ENCODE measurements at regions not wholly inside any gene's neighbourhood (a gene's known extent, or its start where the extent isn't known, plus 50 kb on each side); places are given as distances from the start of the nearest gene placed in this dataset.

- TF ChIP-seq RAD21 (IDR thresholded peaks at IDR 0.05; ENCODE audit: low read length) (no peak), POLR2A (IDR thresholded peaks at IDR 0.05; ENCODE audit: low read depth, low read length) (no peak), CTCF (conservative IDR thresholded peaks at IDR 0.05; ENCODE audit: low read depth, low read length) (no peak), MAFK (IDR thresholded peaks at IDR 0.05; ENCODE audit: low read depth, low read length) (no peak), SMC3 (IDR thresholded peaks at IDR 0.05; ENCODE audit: low read depth, low read length) (no peak), RFX5 (IDR thresholded peaks at IDR 0.05; ENCODE audit: low read depth, low read length) (no peak), USF2 (IDR thresholded peaks at IDR 0.05; ENCODE audit: low read depth, low read length) (no peak), FOS (IDR thresholded peaks at IDR 0.05; ENCODE audit: low read depth, low read length) (no peak), RCOR1 (IDR thresholded peaks at IDR 0.05; ENCODE audit: insufficient replicate concordance, low read length) (no peak), NFE2L2 (IDR thresholded peaks at IDR 0.05; ENCODE audit: low read depth, low read length) (no peak), BHLHE40 (IDR thresholded peaks at IDR 0.05; ENCODE audit: low read depth, low read length) (no peak), CHD1 (IDR thresholded peaks at IDR 0.05; ENCODE audit: low read depth, low read length) (no peak), CEBPB (IDR thresholded peaks at IDR 0.05; ENCODE audit: low read depth, low read length) (no peak)
Observed at GRCh38 chr13:89003656-89004055, 1332.5 kb downstream of the SLITRK5 start.

All from IMR-90 (cell line).